IMR-90 (cell line): ENCODE measurements at regions not wholly inside any gene's neighbourhood (a gene's known extent, or its start where the extent isn't known, plus 50 kb on each side); places are given as distances from the start of the nearest gene placed in this dataset.
A peak's percentile ranks its signal among the peaks of the same experiment; 100 is the strongest.

ENCODE experiments used
- ATAC-seq: fragments of 200-7000 bp; cut with Tn5 transposase; 2 replicates; pipeline ENCODE4 v1.9.1; 2020; ENCODE audit warnings: low read depth, mild to moderate bottlenecking, moderate library complexity
- BruUV-seq: library from RNA; stranded (reverse); fragments of 400-500 nt; replicated peaks from 2 replicates; lab custom pipeline; 2021; lab: Mats Ljungman, UMichigan
- CTCF ChIA-PET: fragments of 300-600 bp; formaldehyde crosslinking; extraction: SDS; loops from one replicate; lab custom pipeline; 2021; ENCODE audit warnings: antibody characterized with exemption; lab: Yijun Ruan, JAX
- POLR2A ChIA-PET: fragments of 300-600 bp; sonication (Branson Sonifier 250); formaldehyde crosslinking; loops from one replicate; lab custom pipeline; 2022; ENCODE audit warnings: antibody characterized with exemption; ENCODE audit not compliant: unreplicated experiment; lab: Charles Lee
- DNase-seq: peaks from one replicate; pipeline ENCODE4 v3.0.0; 2013
- H2AFZ ChIP-seq: replicated peaks from 2 replicates; pipeline ENCODE3; 2013; ENCODE audit warnings: low read length, mild to moderate bottlenecking; ENCODE audit not compliant: poor library complexity
- H2AK5ac ChIP-seq: 2 replicates; pipeline ENCODE4 v1.6.1; 2013; ENCODE audit warnings: low read depth, low read length, inconsistent platforms
- H2AK9ac ChIP-seq: replicated peaks from 2 replicates; pipeline ENCODE3; 2013; ENCODE audit warnings: mild to moderate bottlenecking, low read depth, low read length, moderate library complexity; ENCODE audit not compliant: poor library complexity
- H2BK120ac ChIP-seq: 2 replicates; pipeline ENCODE4 v1.6.1; 2013; ENCODE audit warnings: low read depth, low read length, inconsistent platforms
- H2BK15ac ChIP-seq: 3 replicates; pipeline ENCODE4 v1.6.1; 2013; ENCODE audit warnings: low read depth, low read length, inconsistent platforms
- H2BK20ac ChIP-seq: 2 replicates; pipeline ENCODE4 v1.6.1; 2013; ENCODE audit warnings: low read depth, mild to moderate bottlenecking, inconsistent platforms, low read length, moderate library complexity
- H2BK5ac ChIP-seq: 2 replicates; pipeline ENCODE4 v1.6.1; 2013; ENCODE audit warnings: mild to moderate bottlenecking, low read depth, low read length, inconsistent platforms; ENCODE audit not compliant: poor library complexity, severe bottlenecking
- H3K14ac ChIP-seq: replicated peaks from 2 replicates; pipeline ENCODE4 v1.6.1; 2013; ENCODE audit warnings: low read depth, low read length, inconsistent platforms
- H3K18ac ChIP-seq: 2 replicates; pipeline ENCODE4 v1.6.1; 2013; ENCODE audit warnings: low read depth, low read length, control low read depth
- H3K23ac ChIP-seq: 2 replicates; pipeline ENCODE4 v1.6.1; 2013; ENCODE audit warnings: low read depth, low read length, inconsistent platforms
- H3K27ac ChIP-seq: 2 replicates; pipeline ENCODE4 v1.5.1; 2013; ENCODE audit warnings: mild to moderate bottlenecking, control low read depth, low read length; ENCODE audit not compliant: insufficient read depth
- H3K27me3 ChIP-seq: 2 replicates; pipeline ENCODE4 v1.6.1; 2013; ENCODE audit warnings: low read length; ENCODE audit not compliant: control insufficient read depth, insufficient read depth
- H3K36me3 ChIP-seq: 2 replicates; pipeline ENCODE4 v1.6.1; 2013; ENCODE audit warnings: low read length, mixed read lengths; ENCODE audit not compliant: control insufficient read depth, insufficient read depth
- H3K4ac ChIP-seq: 2 replicates; pipeline ENCODE4 v1.6.1; 2013; ENCODE audit warnings: low read depth, low read length, inconsistent platforms
- H3K4me1 ChIP-seq: 2 replicates; pipeline ENCODE4 v1.6.1; 2013; ENCODE audit warnings: low read length, mixed read lengths; ENCODE audit not compliant: control insufficient read depth, insufficient read depth
- H3K4me2 ChIP-seq: 2 replicates; pipeline ENCODE4 v1.6.1; 2013; ENCODE audit warnings: low read depth, mild to moderate bottlenecking, control low read depth, low read length, moderate library complexity
- H3K4me3 ChIP-seq: 2 replicates; pipeline ENCODE4 v1.5.1; 2013; ENCODE audit warnings: low read depth, mild to moderate bottlenecking, control low read depth, low read length, moderate library complexity; ENCODE audit not compliant: insufficient read depth
- H3K56ac ChIP-seq: 2 replicates; pipeline ENCODE4 v1.6.1; 2013; ENCODE audit warnings: low read length, inconsistent platforms; ENCODE audit not compliant: insufficient read depth; ENCODE audit errors: extremely low read depth
- H3K79me1 ChIP-seq, 2 experiments: 2 replicates each; pipeline ENCODE4 v1.6.1; 2013; ENCODE audit warnings: low read length in 2 of 2, inconsistent platforms in 1 of 2, low read depth in 1 of 2
- H3K9ac ChIP-seq: 2 replicates; pipeline ENCODE4 v1.6.1; 2013; ENCODE audit warnings: low read depth, low read length, control low read depth
- H3K9me1 ChIP-seq: 2 replicates; pipeline ENCODE4 v1.6.1; 2013; ENCODE audit warnings: low read length, inconsistent platforms; ENCODE audit not compliant: insufficient read depth
- H3K9me3 ChIP-seq: 2 replicates; pipeline ENCODE4 v1.6.1; 2013; ENCODE audit warnings: low read length; ENCODE audit not compliant: control insufficient read depth, insufficient read depth
- H4K20me1 ChIP-seq: 2 replicates; pipeline ENCODE4 v1.6.1; 2013; ENCODE audit warnings: low read length, inconsistent platforms; ENCODE audit not compliant: insufficient read depth
- H4K5ac ChIP-seq: 2 replicates; pipeline ENCODE4 v1.6.1; 2013; ENCODE audit warnings: mild to moderate bottlenecking, low read depth, low read length, control low read depth
- H4K8ac ChIP-seq, 2 experiments: 2 replicates each; pipeline ENCODE4 v1.6.1; 2013; ENCODE audit warnings: low read depth in 2 of 2, low read length in 2 of 2, control low read depth in 1 of 2, inconsistent platforms in 1 of 2
- H4K91ac ChIP-seq: 2 replicates; pipeline ENCODE4 v1.6.1; 2013; ENCODE audit warnings: low read depth, low read length, inconsistent platforms; ENCODE audit not compliant: insufficient read depth
- CTCF ChIP-seq: conservative IDR thresholded peaks from 2 replicates; pipeline ENCODE4 v1.5.1; 2012; ENCODE audit warnings: mild to moderate bottlenecking, low read depth, low read length, improper control_type of control experiment
- WGBS, 2 experiments: methylation state at CpG; one replicate each; pipeline versions ENCODE4 v1.1.5 to v1.1.7; 2013; ENCODE audit warnings: missing lambda C conversion rate in 2 of 2; ENCODE audit not compliant: insufficient read length in 1 of 2; ENCODE audit errors: extremely low coverage in 2 of 2; 5-methylcytosine and 5-hydroxymethylcytosine counted together
- dilution Hi-C: fragments of 300-500 bp; cut with HindIII; formaldehyde crosslinking; loops from one replicate; pipeline ENCODE4 v1.14.3; 2018; ENCODE audit warnings: low sequenced_read_pairs; ENCODE audit not compliant: unreplicated experiment
- in situ Hi-C: fragments of 300-500 bp; cut with MboI; formaldehyde crosslinking; loops from 3 replicates; pipeline ENCODE4 v1.14.3; 2019; ENCODE audit warnings: low sequenced_read_pairs, inconsistent platforms, mixed read lengths
- intact Hi-C: fragments of 100-400 bp; cut with micrococcal nuclease; formaldehyde crosslinking; loops from 2 replicates; pipeline ENCODE4 v1.10.0; 2022

- Histone ChIP-seq H3K4me2 (no peak overlapping the region), H3K9me1 (no peaks in the 10 kb centered on the region), H3K4me1 (no peaks in the 10 kb centered on the region), H3K56ac (no peak overlapping the region), H3K79me1 (no peaks in the 10 kb centered on the region), H3K9me3 (no peaks in the 10 kb centered on the region), H3K36me3 (no peaks in the 10 kb centered on the region), H4K8ac (no peak overlapping the region), H2AK9ac (no peak overlapping the region), H4K20me1 (no peaks in the 10 kb centered on the region), H4K91ac (no peak overlapping the region; the same call in 1 of the 2 replicates), H2AFZ (no peak overlapping the region), H4K5ac (no peak overlapping the region), H2BK20ac (no peak overlapping the region; the same call in 1 of the 2 replicates), H2BK120ac (no peak overlapping the region), H2BK15ac (0 out of 3 replicates have a peak overlapping the region, but pooled peaks have one; percentile 63), H3K9ac (no peak overlapping the region), H2AK5ac (no peak overlapping the region), H3K23ac (no peak overlapping the region), H3K4ac (no peak overlapping the region), H3K18ac (no peak overlapping the region), H2BK5ac (no peak overlapping the region), H3K4me3 (no peak overlapping the region), H3K27me3 (no peaks in the 10 kb centered on the region), H3K27ac (no peak overlapping the region), H3K14ac (no peak overlapping the region)
- no TSS peak for BruUV-seq
- dilution Hi-C loops (no loop called here), in situ Hi-C loops (no loop called here), intact Hi-C loops (loop anchor here (10.0 kb wide), 1 partner anchor 1249 kb away; no protein-coding TSS in a partner anchor)
- DNase-seq (no peak), ATAC-seq (no peak)
- POLR2A ChIA-PET: no interaction called here
- CTCF ChIA-PET: no interaction called here
- TF ChIP-seq CTCF: no peak
- WGBS, 2 experiments: no CpG with 5 or more reads among the region's 1 CpG
Observed at GRCh38 chr21:27495836-27496235, 528.9 kb upstream of the ADAMTS5 start.
